Endothelial cell of umbilical vein (primary cell): ENCODE measurements at regions not wholly inside any gene's neighbourhood (a gene's known extent, or its start where the extent isn't known, plus 50 kb on each side); places are given as distances from the start of the nearest gene placed in this dataset.

ENCODE experiments used
- BruUV-seq: library from RNA; stranded (reverse); fragments of 400-500 nt; replicated peaks from 2 replicates; lab custom pipeline; 2021; lab: Mats Ljungman, UMichigan
- CTCF ChIA-PET: fragments of 300-600, 350-600 bp; sonication (Branson Sonifier 250); formaldehyde crosslinking; loops from one replicate; lab custom pipeline; 2021; ENCODE audit warnings: antibody characterized with exemption, inconsistent platforms; lab: Charles Lee
- POLR2A ChIA-PET: fragments of 300-600, 350-600 bp; sonication (Branson Sonifier 250); formaldehyde crosslinking; loops from one replicate; lab custom pipeline; 2021; ENCODE audit warnings: antibody characterized with exemption, inconsistent platforms; lab: Charles Lee
- DNase-seq: peaks from one replicate; pipeline ENCODE4 v3.0.0-alpha.2; 2011; ENCODE audit warnings: low read depth, low spot score
- FAIRE-seq: peaks from 2 replicates; lab custom pipeline; 2011; peaks lifted over from hg19 to GRCh38; lab: Jason Lieb, UNC
- H2AFZ ChIP-seq: 2 replicates; pipeline ENCODE4 v1.6.0; 2012; ENCODE audit warnings: low read depth, low read length, control low read depth, inconsistent platforms
- H3K27ac ChIP-seq: 2 replicates; pipeline ENCODE4 v1.5.1; 2011; ENCODE audit warnings: low read depth, mild to moderate bottlenecking, control low read depth, low read length, moderate library complexity; ENCODE audit not compliant: insufficient read depth
- H3K27me3 ChIP-seq, 2 experiments: 2 replicates each; pipeline versions ENCODE4 v1.6.0 to v1.6.1; 2011; ENCODE audit warnings: low read length in 2 of 2, mixed read lengths in 1 of 2; ENCODE audit not compliant: control insufficient read depth in 2 of 2, insufficient read depth in 2 of 2
- H3K36me3 ChIP-seq, 2 experiments: 2 replicates in 1 of 2; 3 replicates in 1 of 2; pipeline ENCODE4 v1.5.1; 2011; ENCODE audit warnings: low read length in 2 of 2, mild to moderate bottlenecking in 1 of 2, moderate library complexity in 1 of 2; ENCODE audit not compliant: control insufficient read depth in 2 of 2, insufficient read depth in 2 of 2; ENCODE audit errors: extremely low read depth in 1 of 2
- H3K4me1 ChIP-seq: 3 replicates; pipeline ENCODE4 v1.5.1; 2011; ENCODE audit warnings: mild to moderate bottlenecking, low read length; ENCODE audit not compliant: control insufficient read depth, insufficient read depth; ENCODE audit errors: extremely low read depth
- H3K4me2 ChIP-seq: 2 replicates; pipeline ENCODE4 v1.6.1; 2011; ENCODE audit warnings: low read length, control low read depth, mixed read lengths; ENCODE audit not compliant: insufficient read depth
- H3K4me3 ChIP-seq, 3 experiments: fragments of 200-600 bp in 1 of 3; sonication (generic), shearing (Covaris generic) in 1 of 3; replicated peaks in 1 of 3; 2 replicates each; pipeline ENCODE4 v1.5.1; 2011 to 2016; ENCODE audit warnings: control low read depth in 3 of 3, low read length in 3 of 3, mild to moderate bottlenecking in 2 of 3, inconsistent platforms in 1 of 3, low read depth in 1 of 3, moderate library complexity in 1 of 3; ENCODE audit not compliant: insufficient read depth in 1 of 3
- H3K79me2 ChIP-seq: 2 replicates; pipeline ENCODE4 v1.6.0; 2012; ENCODE audit warnings: low read length, inconsistent platforms; ENCODE audit not compliant: control insufficient read depth, insufficient read depth
- H3K9ac ChIP-seq: replicated peaks from 2 replicates; pipeline ENCODE3; 2011; ENCODE audit warnings: low read length, control low read depth; ENCODE audit not compliant: insufficient read depth; ENCODE audit errors: extremely low read depth
- H3K9me1 ChIP-seq: replicated peaks from 3 replicates; pipeline ENCODE4 v1.6.0; 2011; ENCODE audit warnings: mild to moderate bottlenecking, low read length; ENCODE audit not compliant: control insufficient read depth, insufficient read depth; ENCODE audit errors: extremely low read depth
- H3K9me3 ChIP-seq: replicated peaks from 2 replicates; pipeline ENCODE4 v1.5.1; 2012; ENCODE audit warnings: low read length, inconsistent platforms; ENCODE audit not compliant: control insufficient read depth, insufficient read depth
- H4K20me1 ChIP-seq: replicated peaks from 2 replicates; pipeline ENCODE3; 2011; ENCODE audit warnings: mild to moderate bottlenecking, low read length; ENCODE audit not compliant: control insufficient read depth, insufficient read depth; ENCODE audit errors: extremely low read depth
- FOS ChIP-seq: IDR thresholded peaks from 2 replicates; pipeline ENCODE4 v1.6.1; 2011; ENCODE audit warnings: mild to moderate bottlenecking, low read length, moderate library complexity, borderline replicate concordance; ENCODE audit not compliant: insufficient read depth
- GATA2 ChIP-seq: IDR thresholded peaks from 2 replicates; pipeline ENCODE4 v1.7.0; 2011; ENCODE audit warnings: low read depth, mild to moderate bottlenecking, moderate library complexity, mixed read lengths, low read length; ENCODE audit not compliant: insufficient read length, insufficient read depth
- JUN ChIP-seq: IDR thresholded peaks from 2 replicates; pipeline ENCODE4 v1.6.1; 2011; ENCODE audit warnings: borderline replicate concordance, low read depth; ENCODE audit not compliant: insufficient read length, insufficient read depth
- MYC ChIP-seq: IDR thresholded peaks from one replicate; pipeline ENCODE4 v1.6.1; 2011; ENCODE audit warnings: mild to moderate bottlenecking, low read depth, low read length
- POLR2A ChIP-seq: IDR thresholded peaks from 2 replicates; pipeline ENCODE4 v1.6.1; 2012; ENCODE audit warnings: low read depth, mild to moderate bottlenecking, control low read depth, low read length
- POLR2AphosphoS5 ChIP-seq: IDR thresholded peaks from 2 replicates; pipeline ENCODE4 v1.6.1; 2012; ENCODE audit warnings: low read depth, mild to moderate bottlenecking, control low read depth, low read length, moderate library complexity; ENCODE audit not compliant: insufficient read depth
- dilution Hi-C: fragments of 300-500 bp; cut with MboI; formaldehyde crosslinking; loops from one replicate; pipeline ENCODE4 v1.15.0; 2019; ENCODE audit warnings: low sequenced_read_pairs; ENCODE audit not compliant: extremely low pct_ligation_motif_present
- intact Hi-C: fragments of 100-400 bp; cut with micrococcal nuclease; formaldehyde crosslinking; loops from one replicate; pipeline ENCODE4 v1.10.0; 2022
- TF ChIP-seq, protein P1 (sequence below), 2 donors: IDR thresholded peaks; 1 replicate in 1 of 2; 2 replicates in 1 of 2; pipeline ENCODE4 v1.5.1; 2011; ENCODE audit warnings: low read length in 2 of 2, mild to moderate bottlenecking in 2 of 2, moderate library complexity in 2 of 2, control low read depth in 1 of 2, inconsistent platforms in 1 of 2, low read depth in 1 of 2; ENCODE audit not compliant: insufficient read depth in 1 of 2; ENCODE audit errors: extremely low read depth in 1 of 2
- TF ChIP-seq, protein P2 (sequence below): IDR thresholded peaks from 2 replicates; pipeline ENCODE4 v1.6.1; 2011; ENCODE audit not compliant: insufficient read depth, insufficient read length

DNA sequence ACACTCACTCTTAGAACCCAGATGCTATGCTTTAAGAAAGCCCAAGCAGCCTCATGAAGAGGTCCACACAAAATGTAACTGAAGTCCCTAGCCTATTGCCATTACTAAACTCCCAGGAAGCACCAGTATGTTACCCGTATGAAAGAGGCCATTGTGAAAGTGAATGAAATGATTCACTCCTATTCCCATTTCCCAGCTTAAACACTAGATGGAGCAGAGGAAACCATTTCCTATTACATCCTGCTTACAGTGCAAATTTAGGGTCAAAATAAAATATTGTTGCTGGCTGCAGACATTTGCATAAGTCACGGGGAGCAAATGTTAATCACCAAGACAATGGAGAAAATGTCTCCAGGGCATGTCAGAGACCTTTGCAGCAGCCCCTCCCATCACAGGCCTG is 989.7 kb upstream of the CRIM1 start:
- POLR2A ChIA-PET, result no interaction called here
- H4K20me1 ChIP-seq, result no peaks in the 10 kb centered on the region

More for the DNA sequence above, 989.7 kb upstream of the CRIM1 start:
- no TSS peak for BruUV-seq
- H3K4me3 ChIP-seq, result no peak overlapping the region
- no peaks in the 10 kb centered on the region for H3K27me3 ChIP-seq
- H3K4me1 ChIP-seq, result no peaks in the 10 kb centered on the region
- H3K9me3 ChIP-seq, result no peaks in the 10 kb centered on the region
- no peaks in the 10 kb centered on the region for H3K9me1 ChIP-seq
- DNase-seq, result no peak
- H2AFZ ChIP-seq, result no peak overlapping the region
- no peak overlapping the region for H3K4me2 ChIP-seq
- no peak for TF ChIP-seq GATA2
- TF ChIP-seq, protein P1, sequence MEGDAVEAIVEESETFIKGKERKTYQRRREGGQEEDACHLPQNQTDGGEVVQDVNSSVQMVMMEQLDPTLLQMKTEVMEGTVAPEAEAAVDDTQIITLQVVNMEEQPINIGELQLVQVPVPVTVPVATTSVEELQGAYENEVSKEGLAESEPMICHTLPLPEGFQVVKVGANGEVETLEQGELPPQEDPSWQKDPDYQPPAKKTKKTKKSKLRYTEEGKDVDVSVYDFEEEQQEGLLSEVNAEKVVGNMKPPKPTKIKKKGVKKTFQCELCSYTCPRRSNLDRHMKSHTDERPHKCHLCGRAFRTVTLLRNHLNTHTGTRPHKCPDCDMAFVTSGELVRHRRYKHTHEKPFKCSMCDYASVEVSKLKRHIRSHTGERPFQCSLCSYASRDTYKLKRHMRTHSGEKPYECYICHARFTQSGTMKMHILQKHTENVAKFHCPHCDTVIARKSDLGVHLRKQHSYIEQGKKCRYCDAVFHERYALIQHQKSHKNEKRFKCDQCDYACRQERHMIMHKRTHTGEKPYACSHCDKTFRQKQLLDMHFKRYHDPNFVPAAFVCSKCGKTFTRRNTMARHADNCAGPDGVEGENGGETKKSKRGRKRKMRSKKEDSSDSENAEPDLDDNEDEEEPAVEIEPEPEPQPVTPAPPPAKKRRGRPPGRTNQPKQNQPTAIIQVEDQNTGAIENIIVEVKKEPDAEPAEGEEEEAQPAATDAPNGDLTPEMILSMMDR (IDR thresholded peaks at IDR 0.05; ENCODE audit: extremely low read depth in 1 of 2, insufficient read depth in 1 of 2, low read depth in 1 of 2, low read length in 2 of 2), result no peak
- TF ChIP-seq, protein P2, sequence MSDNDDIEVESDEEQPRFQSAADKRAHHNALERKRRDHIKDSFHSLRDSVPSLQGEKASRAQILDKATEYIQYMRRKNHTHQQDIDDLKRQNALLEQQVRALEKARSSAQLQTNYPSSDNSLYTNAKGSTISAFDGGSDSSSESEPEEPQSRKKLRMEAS, result no peak
- no peak for TF ChIP-seq POLR2A
- no peak for TF ChIP-seq JUN
- TF ChIP-seq POLR2AphosphoS5, result no peak
- no peak for TF ChIP-seq MYC
- TF ChIP-seq FOS, result no peak
- CTCF ChIA-PET, result no interaction called here
- no peaks in the 10 kb centered on the region for H3K79me2 ChIP-seq
- H3K9ac ChIP-seq, result no peak overlapping the region
- no peaks in the 10 kb centered on the region for H3K36me3 ChIP-seq
- no peak overlapping the region for H3K27ac ChIP-seq
- no peak for FAIRE-seq
- dilution Hi-C loops (no loop called here), intact Hi-C loops (no loop called here)
